ENCODE measurements at regions not wholly inside any gene's neighbourhood (a gene's known extent, or its start where the extent isn't known, plus 50 kb on each side); places are given as distances from the start of the nearest gene placed in this dataset.

GRCh38 chr10:29925771-29926692 is 133.4 kb downstream of the JCAD start:
- intact Hi-C loops (cut with DNase I): loop anchor here (5.0 kb wide), 3 partner anchors 44 to 76 kb away; no protein-coding TSS in a partner anchor
- Histone ChIP-seq H3K27ac (no peak overlapping the region), H3K4me3 (no peak overlapping the region), H3K36me3 (ENCODE audit: insufficient read depth in 1 of 2, low read depth in 1 of 2) (no peaks in the 10 kb centered on the region), H3K27me3 (ENCODE audit: insufficient read depth in 3 of 3, low read length in 2 of 3) (no peaks in the 10 kb centered on the region), H3K9me3 (no peaks in the 10 kb centered on the region), H3K4me1 (no peaks in the 10 kb centered on the region)
- 58 to 61% (median 59%) methylated on average over 12 of the region's 12 CpGs for WGBS, 3 donors
- TF ChIP-seq CTCF (IDR thresholded peaks at IDR 0.05): no peak
- DNase-seq (no peak), ATAC-seq (peak in 2 of 4 donors; percentile 7 to 9)

- H3K4me1 ChIP-seq: no peaks in the 10 kb centered on the region
- no peaks in the 10 kb centered on the region for H3K9me3 ChIP-seq
- no peak overlapping the region for H3K4me3 ChIP-seq
- no peaks in the 10 kb centered on the region for H3K27me3 ChIP-seq (ENCODE audit: insufficient read depth in 3 of 3, low read length in 2 of 3)
- H3K36me3 ChIP-seq (ENCODE audit: insufficient read depth in 1 of 2, low read depth in 1 of 2): no peaks in the 10 kb centered on the region
- no peak for TF ChIP-seq CTCF (IDR thresholded peaks at IDR 0.05)
- ATAC-seq: no peak
- no peak for DNase-seq
- no peak overlapping the region for H3K27ac ChIP-seq
- WGBS, 3 donors: 93 to 94% (median 93%) methylated on average over 3 of the region's 3 CpGs
- intact Hi-C loops (cut with DNase I): no loop called here
These were observed 134.9 kb downstream of the JCAD start for GRCh38 chr10:29924436-29924835.

- Histone ChIP-seq H3K27me3 (ENCODE audit: insufficient read depth in 3 of 3, low read length in 2 of 3) (no peaks in the 10 kb centered on the region), H3K9me3 (no peaks in the 10 kb centered on the region), H3K36me3 (ENCODE audit: insufficient read depth in 1 of 2, low read depth in 1 of 2) (no peaks in the 10 kb centered on the region), H3K4me1 (no peaks in the 10 kb centered on the region), H3K27ac (no peak overlapping the region), H3K4me3 (no peak overlapping the region)
- 78 to 83% (median 78%) methylated on average over 7 of the region's 7 CpGs for WGBS, 3 donors
- ATAC-seq: no peak
- intact Hi-C loops (cut with DNase I): no loop called here
- no peak for DNase-seq
- TF ChIP-seq CTCF (IDR thresholded peaks at IDR 0.05): no peak
These were observed 135.9 kb downstream of the JCAD start for GRCh38 chr10:29923416-29923965.

GRCh38 chr10:29922892-29923291 is 136.5 kb downstream of the JCAD start:
- intact Hi-C loops (cut with DNase I): no loop called here
- no peaks in the 10 kb centered on the region for H3K4me1 ChIP-seq
- H3K9me3 ChIP-seq: no peaks in the 10 kb centered on the region
- DNase-seq (no peak), ATAC-seq (no peak)
- no peak overlapping the region for H3K27ac ChIP-seq
- H3K27me3 ChIP-seq (ENCODE audit: insufficient read depth in 3 of 3, low read length in 2 of 3): no peaks in the 10 kb centered on the region
- WGBS, 3 donors: 78 to 87% (median 81%) methylated on average over 4 of the region's 4 CpGs
- no peaks in the 10 kb centered on the region for H3K36me3 ChIP-seq (ENCODE audit: insufficient read depth in 1 of 2, low read depth in 1 of 2)
- TF ChIP-seq CTCF (IDR thresholded peaks at IDR 0.05): no peak
- H3K4me3 ChIP-seq: no peak overlapping the region
